ENCODE measurements at regions not wholly inside any gene's neighbourhood (a gene's known extent, or its start where the extent isn't known, plus 50 kb on each side); places are given as distances from the start of the nearest gene placed in this dataset.

DNA sequence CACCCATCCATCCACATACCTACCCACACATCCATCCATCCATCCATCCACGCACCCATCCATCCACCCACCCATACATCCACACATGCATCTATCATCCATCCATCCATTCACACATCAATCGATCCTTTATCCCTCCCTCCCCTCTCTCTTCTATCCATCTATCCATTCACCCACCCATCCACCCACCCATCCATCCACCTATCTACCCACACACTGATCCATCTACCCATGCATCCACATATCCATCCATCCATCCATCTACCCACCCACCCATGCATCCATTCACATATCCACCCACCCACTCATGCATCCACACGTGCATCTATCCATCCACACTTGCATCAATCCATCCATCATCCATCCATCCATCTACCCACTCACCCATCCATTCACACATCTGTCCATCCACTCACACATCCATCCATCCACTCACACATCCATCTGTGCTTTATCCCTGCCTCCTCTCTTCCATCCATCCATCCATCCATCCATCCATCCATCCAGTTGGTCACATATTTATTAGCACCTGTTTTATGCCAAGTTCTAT lies 366.1 kb downstream of the CTTN start:
- DNase-seq (ENCODE audit: low read depth): no peak

DNA sequence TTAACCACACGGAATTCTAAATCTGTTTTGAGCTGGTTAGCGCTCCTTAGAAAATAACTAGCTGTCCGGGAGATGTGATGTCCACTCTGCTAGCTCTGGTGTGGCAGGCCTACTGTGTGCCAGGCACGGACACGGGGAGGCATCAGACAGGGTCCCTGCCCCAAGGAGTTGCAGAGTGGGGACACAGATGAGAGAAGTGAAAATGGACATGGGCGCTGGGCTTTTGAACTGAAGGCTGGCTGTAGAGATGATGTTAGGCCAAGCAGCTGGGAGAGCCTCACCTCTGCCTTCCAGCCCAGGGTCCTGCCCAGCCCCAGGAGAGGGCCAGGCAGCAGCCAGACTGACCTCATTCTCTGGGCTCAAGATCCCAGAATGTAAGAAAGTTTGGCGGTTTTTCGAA lies 368.6 kb downstream of the CTTN start:
- DNase-seq (ENCODE audit: low read depth): no peak

DNA sequence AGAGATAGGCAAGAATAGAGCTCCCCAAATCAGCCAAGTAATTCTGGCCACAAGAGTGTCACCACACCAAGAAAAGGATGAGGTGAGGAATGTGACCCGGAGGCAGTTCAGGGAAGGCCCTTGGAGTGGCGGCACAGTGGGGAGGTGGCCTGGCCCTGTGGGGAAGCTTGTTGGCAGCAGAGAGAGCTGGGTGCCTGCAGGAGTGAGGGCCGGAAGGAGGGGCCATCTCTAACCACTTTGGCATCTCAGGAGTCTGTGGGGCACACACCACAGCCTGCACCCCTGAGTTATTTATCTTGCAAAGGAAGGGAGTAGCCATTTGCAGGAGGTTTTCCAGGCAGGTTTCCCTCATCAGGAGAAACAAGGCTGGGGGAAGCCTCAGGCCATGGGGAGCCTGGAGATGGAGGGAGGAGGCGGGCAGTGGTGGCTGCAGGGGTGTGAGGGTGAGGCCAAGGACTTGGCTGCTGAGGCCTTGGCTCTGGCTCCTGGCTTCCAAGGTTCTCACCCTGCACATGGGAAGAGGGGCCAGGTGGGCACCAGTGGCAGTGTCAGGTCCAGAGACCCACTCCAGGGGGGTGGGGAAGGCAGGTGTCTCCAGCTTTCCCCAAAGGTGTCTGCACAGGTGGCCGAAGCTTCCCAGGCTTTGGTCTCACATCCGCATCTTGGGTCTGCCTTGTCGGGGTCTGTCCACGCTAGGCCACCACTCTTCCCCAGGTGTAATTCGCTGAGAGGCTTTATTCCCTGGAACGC lies 370.2 kb downstream of the CTTN start:
- DNase-seq (ENCODE audit: low read depth): no peak

DNA sequence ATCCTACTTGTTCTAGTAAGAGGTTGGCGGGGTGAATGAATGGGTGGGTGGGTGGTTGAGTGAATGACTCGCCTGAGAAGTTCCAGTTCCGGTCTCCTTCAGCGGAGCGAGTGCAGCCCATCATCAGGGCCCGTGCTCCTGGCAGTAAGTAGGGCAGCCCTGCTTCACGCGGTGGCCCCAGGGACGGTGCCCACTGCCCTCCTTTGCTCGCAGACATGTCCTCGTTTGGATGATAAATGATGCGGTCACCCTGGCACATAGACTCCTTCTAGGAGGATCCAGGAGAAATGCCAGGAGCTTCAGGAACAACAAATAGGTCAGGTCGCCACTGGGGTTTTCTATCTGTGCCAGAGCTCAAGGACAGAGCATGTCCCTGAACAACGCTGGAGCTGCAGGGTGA lies 370.8 kb downstream of the CTTN start:
- no peak for DNase-seq (ENCODE audit: low read depth)

DNA sequence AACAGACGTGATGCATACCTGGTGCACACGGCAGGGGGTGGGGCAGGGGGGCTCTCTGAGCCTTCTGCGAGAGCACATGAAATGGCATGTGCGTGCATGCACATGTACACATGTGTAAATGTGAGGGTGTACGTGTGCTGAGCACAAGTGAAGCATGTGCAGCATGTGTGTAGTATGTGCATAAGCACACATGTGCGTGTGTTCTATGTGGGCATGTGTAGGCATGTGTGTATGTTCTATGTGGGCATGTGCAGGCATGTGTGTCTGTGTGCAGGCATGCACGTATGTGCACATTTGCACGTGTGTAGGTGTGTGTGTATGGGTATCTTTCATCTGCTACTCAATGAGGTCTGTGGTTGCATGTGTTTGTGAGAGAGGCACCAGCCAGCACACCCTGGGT lies 371.2 kb downstream of the CTTN start:
- DNase-seq (ENCODE audit: low read depth): no peak

DNA sequence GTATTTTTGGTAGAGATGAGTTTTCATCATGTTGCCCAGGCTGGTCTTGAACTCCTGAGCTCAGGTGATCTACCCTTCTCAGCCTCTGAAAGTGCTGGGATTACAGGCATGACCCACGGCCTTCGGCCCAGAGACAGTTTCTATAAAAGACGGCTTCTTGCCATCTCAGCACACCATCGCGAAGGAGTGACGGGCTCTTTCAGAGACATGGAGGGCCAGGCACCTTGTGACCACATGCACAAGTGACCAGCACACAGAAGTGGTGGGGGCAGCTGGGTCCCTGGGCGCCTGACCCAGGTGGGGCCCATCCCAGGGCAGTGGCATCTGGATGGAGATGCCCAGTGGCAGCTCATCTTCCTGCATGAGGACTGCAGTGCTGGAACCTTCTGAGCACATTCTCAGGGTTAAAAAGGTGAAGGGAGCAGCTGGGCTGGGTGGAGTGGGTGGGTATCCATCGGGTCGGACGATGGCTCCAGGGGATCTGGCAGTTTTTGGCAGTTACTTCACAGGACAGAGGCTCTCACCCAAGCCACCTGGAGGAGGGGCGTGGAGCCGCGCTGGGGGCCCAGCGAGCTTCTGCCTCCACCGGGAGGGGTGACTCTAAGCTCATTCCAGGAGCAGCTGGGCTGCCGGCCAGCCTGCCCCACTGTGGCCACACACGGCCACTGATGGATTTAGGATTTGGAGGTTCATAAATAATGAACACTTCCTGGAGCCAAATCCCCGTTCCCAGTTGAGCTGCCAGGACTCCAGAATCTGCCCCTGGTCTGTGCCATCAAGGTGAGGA lies 373.0 kb downstream of the CTTN start:
- DNase-seq (ENCODE audit: low read depth): no peak

DNA sequence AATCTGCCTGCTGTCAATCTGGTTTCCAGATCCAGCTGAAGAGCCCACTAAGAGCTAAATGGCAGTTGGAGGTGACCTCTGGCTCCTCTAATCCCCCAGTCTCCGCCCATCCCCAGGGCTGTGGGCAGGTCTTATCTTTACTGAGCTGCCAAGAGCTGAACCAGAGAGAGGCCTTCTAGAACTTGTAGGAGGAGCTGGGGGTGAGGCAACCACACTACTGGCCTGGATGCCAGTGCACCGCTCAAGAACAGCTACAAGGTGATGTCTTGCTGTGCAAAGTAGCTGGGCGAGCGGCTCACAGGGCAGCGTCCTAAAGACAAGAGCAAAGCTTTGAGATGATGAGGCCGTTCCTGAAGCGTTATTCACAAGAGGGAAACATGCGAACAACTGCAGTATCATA lies 374.6 kb downstream of the CTTN start:
- DNase-seq (ENCODE audit: low read depth): no peak

DNA sequence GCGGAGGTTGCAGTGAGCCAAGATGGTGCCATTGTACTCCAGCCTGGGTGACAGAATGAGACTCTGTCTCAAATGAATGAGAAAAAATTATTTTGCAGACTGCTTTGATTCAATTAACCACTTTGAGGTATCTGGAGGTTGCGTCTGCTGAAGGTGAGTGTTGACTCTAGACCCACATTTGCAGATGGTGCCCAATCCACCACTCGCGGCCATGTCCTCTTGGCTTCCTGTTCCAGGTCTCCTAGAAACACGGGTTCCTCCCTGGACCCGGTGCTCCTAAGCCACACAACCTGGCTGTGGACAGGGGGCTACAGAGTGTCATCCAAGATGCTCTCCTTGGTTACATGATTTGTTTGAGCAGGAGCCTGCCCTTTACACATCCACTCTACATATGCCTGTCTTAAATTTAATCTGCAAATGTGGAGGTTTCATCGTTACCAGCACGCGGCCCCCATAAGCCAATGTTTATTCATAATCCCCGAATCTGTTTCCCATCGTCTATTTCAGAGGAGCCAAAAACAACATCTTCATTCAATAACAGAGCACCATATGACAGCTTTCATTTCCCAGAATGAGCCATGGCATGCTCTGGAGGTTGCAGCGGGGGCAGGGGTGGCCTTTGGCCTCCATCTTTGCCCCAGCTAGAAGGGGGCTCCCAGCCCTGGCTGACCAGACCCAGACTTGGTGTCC lies 377.2 kb downstream of the CTTN start:
- DNase-seq (ENCODE audit: low read depth): no peak

DNA sequence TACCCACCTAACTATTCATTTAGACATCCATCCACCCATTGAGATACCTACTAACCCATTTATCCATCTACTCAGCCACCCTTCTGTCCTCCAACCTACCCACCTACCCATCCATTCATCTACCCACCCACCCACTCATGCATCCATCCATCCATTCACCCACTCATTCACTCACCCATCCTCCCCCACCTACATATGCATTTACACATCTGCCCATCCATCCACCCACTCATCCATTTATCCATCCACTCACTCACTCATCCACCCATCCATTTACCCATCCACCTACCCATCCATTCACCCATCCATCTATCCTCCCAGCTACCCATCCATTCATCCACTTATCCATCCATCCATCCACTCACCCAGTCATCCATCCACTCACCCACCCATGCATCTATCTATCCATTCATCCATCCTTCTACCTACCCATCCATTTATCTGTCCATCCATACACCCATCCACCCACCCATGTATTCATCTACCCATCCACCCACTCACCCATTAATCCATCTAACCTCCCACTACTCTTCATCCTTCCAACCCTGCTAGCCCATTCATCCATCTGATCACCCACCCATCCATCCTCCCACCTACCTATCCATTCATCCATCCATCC lies 378.7 kb downstream of the CTTN start:
- DNase-seq (ENCODE audit: low read depth): no peak

DNA sequence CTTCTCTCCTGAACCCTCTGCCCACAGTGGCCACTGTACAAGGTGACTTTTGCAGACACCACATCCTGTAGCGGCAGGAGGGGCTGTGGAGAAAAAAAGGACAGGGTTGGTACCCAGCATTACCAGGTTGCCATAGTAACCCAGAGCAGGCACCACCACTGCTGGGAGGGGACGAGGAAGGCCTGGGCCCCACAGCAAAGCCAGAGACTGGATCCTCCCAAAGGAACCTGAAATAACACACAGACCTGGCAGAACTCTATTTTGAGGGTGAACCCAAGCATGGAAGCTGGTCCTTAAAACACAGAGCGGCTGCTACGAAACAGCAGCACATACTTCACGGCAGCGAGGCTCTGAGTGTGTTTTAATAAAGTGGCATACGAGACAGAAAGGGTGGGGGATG lies 380.6 kb downstream of the CTTN start:
- no peak for DNase-seq (ENCODE audit: low read depth)

DNA sequence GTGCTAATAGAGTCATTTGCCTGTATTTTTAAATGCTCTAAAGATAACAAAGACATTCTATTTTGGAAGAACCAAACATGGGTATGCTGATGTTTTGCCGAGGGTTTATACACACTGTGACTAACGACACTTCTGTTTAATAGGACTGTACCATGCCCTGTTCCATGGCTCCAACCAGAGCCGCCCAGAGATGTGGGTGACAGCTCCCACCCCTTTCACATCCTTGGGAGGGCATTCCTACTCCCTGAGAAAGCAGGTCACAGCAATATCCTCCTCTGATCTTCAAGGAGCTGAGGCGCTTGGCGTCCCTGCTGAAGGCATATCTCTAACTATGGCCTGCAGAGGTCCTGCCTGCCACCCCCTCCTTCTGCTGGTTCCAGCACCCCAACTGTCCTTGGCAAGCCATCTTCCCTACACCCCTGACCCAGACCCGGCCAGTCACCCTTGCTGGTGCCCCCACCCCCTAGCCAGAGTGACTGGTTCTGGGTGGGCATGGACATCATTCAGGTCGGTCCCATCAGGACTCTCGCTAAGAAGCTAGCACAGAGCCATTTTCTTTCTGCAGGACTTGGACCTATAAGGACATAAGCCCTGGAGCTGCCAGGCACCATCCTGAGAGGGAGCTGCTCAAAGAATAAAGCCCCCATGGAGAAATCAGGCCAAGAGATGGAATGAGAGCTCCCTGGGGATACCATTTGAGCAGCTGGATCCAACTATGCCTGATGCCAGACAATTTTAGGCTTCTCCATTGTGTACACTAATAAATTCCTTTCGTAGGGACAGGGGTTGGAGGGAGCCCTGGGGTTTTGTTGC lies 381.3 kb downstream of the CTTN start:
- no peak for DNase-seq (ENCODE audit: low read depth)

DNA sequence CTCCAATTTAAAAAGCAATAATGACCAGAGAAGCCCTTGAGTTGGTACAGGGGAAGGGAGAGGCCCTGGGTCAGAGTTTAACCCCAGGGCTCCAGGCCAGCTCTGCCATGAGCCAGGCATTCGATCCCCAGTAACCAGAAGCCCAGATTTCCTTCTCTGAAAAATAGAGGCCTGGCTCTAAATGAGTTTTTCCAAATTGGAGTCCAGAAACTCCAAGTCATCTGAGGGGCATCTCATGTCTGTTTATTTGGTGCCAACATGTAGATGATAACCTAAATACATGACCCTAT lies 381.9 kb downstream of the CTTN start:
- DNase-seq (ENCODE audit: low read depth): no peak

DNA sequence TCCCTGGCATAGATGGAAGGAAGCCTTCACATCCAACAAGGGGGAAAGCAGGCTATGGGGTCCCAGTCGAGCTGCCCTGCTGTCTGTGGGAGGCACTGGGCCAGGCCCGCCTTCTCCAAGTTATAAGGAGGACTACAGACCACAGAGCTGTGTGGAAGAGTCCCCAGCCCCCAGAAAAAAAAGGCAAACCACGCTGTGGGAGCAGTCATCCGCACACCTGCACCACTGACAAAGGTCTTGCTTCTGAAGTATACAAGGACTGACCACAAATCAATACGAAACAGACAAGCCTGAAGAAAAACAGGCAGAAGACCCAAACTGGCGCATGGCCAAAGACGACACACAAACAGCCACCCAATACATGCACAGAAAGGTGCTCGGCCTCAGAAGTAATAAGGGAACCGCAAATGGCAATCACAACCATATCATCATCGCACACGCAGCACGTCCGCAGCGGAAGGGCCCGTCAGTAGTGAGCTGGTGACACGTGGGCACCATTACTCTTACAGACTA lies 384.1 kb downstream of the CTTN start:
- no peak for DNase-seq (ENCODE audit: low read depth)

DNA sequence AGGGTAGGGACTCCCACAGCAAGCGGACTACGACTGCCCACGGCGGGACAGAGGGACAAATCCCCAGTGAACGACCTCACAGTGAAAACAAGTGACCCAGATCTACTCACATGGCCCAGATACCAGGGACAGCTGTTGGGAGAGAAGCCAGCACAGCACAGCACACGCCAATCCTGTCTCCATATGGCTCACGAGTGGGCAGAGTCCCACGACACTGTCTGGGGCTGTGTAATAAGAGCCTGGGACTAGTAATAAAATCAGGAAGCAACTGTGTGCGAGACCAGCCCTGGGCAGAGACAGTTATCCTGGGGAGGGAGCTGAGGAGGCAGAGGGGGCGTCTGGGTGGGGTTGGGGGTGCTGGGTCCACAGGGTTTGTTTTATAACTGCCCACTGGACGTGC lies 385.0 kb downstream of the CTTN start:
- no peak for DNase-seq (ENCODE audit: low read depth)

DNA sequence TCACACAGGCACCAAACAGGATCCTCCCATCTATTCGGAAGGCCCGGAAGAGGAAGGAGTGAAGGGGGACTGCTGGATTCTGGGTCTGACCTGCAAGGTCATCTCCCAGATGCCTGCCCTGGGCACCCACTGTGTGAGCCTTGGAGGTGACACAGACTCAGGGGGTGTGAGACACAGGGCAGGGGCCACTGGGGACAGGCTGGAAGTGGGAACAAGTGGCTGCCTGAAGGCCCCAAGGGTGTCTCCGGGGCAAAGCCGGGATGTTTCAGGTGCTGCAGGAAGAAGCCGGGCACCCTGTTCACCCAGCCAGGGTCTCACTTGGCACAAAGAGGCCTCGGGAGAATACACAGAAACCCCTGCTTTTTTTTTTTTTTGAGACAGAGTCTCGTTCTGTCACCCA lies 385.5 kb downstream of the CTTN start:
- no peak for DNase-seq (ENCODE audit: low read depth)

DNA sequence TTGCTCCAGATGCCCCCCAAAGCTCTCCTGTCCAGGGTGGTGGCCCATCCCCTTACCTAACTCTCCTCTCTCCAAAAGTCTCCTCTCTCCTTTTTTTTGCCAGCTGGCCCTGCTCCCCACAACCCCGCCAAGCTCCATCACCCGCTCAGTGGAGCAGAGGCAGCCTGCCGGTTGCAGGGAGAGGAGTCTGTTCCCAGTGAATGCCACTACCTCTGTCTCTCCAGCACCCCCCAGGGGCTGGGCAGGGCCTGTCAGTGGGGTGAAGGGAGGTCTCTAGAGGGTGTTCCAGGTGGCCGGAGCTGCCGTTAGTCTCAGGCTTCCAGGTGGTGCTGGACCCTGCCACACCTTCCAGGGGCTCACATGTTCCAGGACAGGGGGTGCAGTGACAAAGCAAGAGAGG lies 387.0 kb downstream of the CTTN start:
- no peak for DNase-seq (ENCODE audit: low read depth)

DNA sequence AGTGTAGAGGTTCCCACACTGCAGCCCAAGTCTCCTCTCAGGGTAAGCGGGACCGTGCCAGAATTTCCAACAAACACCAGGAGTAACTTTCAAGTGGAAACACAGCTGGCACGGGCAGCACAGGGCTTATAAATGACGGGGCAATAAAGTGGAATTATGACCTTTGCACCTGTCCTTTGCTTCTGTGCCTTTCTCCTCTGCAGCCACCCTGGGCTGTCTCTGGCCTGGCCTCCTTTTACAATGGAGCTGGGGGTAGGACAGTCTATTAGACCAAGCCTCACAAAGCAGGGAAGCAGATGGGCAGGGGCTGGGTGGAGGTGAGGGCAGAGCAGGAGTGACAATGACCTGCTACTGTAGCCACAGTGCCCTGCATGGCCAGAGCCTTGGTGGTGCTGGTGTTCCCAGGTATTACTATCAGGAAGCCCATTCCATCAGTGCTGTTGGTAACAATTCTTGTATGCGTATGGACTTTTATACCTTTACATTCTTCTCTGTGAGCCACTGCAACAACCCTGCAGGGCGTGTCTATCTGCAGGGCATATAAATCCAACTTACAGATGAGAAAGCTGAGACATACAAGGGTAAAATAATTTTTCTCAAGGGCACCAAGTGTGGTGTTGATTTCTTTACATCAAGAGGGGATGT lies 387.8 kb downstream of the CTTN start:
- no peak for DNase-seq (ENCODE audit: low read depth)

DNA sequence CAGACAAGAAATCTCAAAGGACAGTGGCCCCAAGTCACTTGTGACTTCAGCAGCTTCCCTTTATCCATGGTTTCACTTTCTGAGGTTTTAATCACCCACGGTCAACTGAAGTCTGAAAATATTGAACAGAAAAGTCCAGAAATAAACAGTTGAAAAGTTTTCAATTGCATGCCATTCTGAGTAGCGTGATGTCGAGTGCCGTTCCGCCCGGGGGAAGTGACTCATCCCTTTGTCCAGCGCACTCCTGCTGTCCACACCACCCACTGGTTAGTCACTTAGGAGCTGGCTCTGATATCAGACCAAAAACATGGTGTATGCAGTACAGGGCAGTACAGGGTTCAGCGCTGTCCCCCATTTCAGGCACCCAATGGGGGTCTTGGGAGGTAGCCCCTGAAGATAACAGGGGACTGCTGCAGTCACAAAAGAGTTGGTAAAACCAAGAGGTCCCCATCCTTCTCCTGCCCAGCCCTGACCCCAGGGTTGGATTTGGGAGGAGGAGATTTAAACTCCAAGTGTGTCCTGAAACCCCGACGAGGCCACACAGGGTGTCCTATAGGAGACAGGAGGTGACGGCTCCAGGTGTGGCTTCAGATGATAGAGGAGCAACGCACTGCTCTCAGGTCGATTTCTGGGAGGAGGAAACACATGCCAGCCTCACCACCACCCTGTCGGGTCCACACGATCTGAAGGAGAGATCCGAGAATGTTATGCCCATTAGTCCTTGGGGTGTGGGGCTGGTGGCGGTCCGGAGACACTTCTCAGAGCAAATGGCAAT lies 390.1 kb downstream of the CTTN start:
- no peak for DNase-seq (ENCODE audit: low read depth)

DNA sequence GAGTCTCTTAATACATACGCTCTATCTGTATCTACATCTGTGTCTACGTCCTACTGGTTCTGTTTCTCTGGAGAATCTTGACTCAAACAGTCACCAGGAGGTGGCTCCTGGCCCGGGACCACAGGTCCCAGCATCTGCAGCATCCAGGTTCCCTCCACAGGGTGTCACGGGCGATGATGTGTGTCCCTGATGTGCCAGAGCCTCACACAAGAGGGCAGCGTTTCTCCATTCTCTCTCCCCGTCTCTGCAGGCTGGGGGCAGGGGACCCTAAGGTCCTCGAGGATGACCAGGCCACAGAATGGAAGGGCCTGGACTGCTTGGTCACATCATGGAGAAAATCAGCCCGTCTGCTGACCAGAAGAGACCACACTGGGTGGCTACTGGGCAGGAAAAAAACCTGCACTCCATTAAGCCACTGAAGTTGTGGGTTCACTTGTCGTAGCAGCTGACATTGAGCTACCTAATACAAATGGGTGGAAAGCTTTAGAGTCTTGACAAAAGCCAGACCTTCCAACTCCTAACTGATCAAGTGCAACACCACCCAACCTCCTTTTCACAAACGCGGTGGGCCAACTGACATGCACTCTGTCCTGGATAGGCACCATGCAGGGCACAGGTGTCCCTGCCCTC lies 392.5 kb downstream of the CTTN start:
- no peak for DNase-seq (ENCODE audit: low read depth)

Data from stimulated activated CD4-positive, alpha-beta T cell treated with anti-CD3 and anti-CD28 coated beads, Interleukin-2, amount 100 ng/mL, for 4 hours (primary cell).